ENCODE measurements at regions not wholly inside any gene's neighbourhood (a gene's known extent, or its start where the extent isn't known, plus 50 kb on each side); places are given as distances from the start of the nearest gene placed in this dataset.

DNA sequence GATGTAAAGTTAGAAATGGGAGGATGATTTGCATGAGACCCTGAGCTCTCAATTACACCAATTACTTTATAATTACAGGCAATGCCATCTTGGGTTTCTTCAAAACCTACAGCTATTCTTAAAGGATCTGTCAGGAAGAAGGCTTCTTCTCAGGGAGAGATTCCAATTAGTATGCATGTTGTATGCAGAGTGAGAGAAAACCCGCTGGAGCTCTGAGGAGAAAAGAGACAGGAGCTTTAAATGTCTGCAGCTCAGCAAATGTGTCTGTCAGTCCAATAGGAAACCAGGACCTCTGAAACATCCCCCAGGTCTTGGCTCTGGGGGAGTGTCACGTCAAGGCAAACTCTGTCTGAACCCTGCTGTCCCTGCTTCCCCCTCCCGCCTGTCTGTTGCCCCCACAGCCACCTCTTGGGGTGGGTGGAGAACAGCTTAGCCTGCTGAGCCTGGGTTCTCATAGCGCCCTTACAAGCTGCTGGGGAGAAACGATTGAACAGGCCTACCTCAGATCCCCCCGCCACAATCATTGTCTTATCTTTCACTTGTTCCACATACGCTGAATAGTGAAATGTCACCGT, 140.2 kb downstream of the SPATA19 start:
- H3K27ac ChIP-seq: no peak overlapping the region
- H3K4me3 ChIP-seq: no peak overlapping the region
- DNase-seq (ENCODE audit: low spot score): no peak
- TF ChIP-seq, protein P1, sequence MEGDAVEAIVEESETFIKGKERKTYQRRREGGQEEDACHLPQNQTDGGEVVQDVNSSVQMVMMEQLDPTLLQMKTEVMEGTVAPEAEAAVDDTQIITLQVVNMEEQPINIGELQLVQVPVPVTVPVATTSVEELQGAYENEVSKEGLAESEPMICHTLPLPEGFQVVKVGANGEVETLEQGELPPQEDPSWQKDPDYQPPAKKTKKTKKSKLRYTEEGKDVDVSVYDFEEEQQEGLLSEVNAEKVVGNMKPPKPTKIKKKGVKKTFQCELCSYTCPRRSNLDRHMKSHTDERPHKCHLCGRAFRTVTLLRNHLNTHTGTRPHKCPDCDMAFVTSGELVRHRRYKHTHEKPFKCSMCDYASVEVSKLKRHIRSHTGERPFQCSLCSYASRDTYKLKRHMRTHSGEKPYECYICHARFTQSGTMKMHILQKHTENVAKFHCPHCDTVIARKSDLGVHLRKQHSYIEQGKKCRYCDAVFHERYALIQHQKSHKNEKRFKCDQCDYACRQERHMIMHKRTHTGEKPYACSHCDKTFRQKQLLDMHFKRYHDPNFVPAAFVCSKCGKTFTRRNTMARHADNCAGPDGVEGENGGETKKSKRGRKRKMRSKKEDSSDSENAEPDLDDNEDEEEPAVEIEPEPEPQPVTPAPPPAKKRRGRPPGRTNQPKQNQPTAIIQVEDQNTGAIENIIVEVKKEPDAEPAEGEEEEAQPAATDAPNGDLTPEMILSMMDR (IDR thresholded peaks at IDR 0.05): no peak
- no peaks in the 10 kb centered on the region for H3K36me3 ChIP-seq
- no peaks in the 10 kb centered on the region for H3K9me3 ChIP-seq
- H3K4me1 ChIP-seq: no peaks in the 10 kb centered on the region
- no peaks in the 10 kb centered on the region for H3K27me3 ChIP-seq

DNA sequence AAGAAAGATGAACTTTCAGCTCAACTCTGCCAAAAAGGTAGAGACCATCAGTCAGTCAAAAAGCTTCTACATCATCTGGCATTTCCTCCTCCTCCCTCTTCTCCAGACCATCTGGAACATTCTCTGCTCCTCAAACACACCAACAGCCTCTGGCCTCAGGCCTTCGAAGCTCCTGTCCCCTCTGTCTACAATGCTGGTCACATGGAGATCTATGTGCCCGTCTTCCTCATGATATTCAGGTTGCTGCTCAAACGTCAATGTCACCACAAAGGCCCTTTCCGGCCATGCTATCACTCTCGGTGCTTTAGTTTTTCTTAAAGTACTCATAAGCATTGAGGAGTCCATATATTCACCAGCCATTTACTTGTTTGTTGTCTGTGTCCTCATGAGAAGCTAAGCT, 146.2 kb downstream of the SPATA19 start:
- Histone ChIP-seq H3K27ac (peak overlapping the region in 1 of 2 donors; percentile 83), H3K36me3 (no peaks in the 10 kb centered on the region), H3K9me3 (no peaks in the 10 kb centered on the region), H3K4me1 (no peaks in the 10 kb centered on the region), H3K27me3 (no peaks in the 10 kb centered on the region), H3K4me3 (no peak overlapping the region)
- DNase-seq (ENCODE audit: low spot score): no peak
- TF ChIP-seq, protein P1 (IDR thresholded peaks at IDR 0.05): no peak

DNA sequence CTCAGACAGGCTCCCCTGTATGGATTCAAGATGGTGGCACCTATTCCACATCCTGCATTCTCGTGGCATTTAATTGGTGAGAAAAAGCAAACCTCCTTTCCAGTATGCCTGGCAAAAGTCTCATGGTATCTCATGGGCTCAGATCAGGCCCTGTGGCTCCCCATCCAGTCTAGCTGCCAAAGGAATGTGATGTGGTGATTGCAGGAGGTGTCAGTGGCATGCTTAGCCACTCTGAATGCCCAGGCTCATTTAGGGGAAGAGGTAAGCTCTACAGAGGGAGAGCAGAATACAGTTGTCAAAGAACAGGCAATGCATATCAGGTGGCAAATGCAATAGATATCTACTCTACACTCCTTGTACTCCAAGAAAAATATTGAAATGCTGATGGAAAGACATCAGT, 146.7 kb downstream of the SPATA19 start:
- H3K36me3 ChIP-seq: no peaks in the 10 kb centered on the region
- H3K4me3 ChIP-seq: no peak overlapping the region
- peak overlapping the region in 1 of 2 donors; percentile 83 for H3K27ac ChIP-seq
- no peaks in the 10 kb centered on the region for H3K9me3 ChIP-seq
- no peaks in the 10 kb centered on the region for H3K4me1 ChIP-seq
- no peaks in the 10 kb centered on the region for H3K27me3 ChIP-seq
- DNase-seq (ENCODE audit: low spot score): no peak
- TF ChIP-seq, protein P1 (IDR thresholded peaks at IDR 0.05): no peak

DNA sequence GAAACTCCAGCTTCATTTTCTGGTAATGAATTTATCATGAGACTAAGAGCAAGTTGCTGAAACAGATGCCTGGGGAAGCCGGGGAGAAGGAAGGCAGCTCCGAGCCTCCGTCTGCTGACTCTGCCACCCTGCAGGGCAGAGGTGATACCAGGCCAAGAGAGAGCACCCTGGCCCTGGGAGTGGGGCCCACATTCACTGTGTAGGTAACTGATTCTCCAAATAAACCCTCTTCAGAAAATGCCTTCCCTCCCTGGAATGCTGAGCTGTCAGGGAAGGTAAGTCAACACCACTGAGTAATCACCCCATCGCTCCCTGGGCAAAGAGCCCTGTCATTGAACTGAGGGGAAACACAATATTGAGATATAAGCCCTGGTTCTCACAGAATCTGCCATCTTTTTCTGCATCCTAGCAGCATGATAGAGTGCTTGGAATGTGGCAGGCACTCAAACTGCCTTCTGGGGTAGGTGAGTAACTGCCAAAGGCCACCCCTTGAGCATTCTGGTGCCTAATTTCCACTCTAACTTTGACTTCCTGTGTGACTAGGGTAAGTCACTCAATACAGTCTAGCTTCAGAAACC, 147.6 kb downstream of the SPATA19 start:
- Histone ChIP-seq H3K36me3 (no peaks in the 10 kb centered on the region), H3K9me3 (no peaks in the 10 kb centered on the region), H3K27ac (peak overlapping the region; percentile 38 to 83), H3K4me3 (no peak overlapping the region), H3K4me1 (no peaks in the 10 kb centered on the region), H3K27me3 (no peaks in the 10 kb centered on the region)
- DNase-seq (ENCODE audit: low spot score): no peak
- TF ChIP-seq, protein P1 (IDR thresholded peaks at IDR 0.05): no peak

DNA sequence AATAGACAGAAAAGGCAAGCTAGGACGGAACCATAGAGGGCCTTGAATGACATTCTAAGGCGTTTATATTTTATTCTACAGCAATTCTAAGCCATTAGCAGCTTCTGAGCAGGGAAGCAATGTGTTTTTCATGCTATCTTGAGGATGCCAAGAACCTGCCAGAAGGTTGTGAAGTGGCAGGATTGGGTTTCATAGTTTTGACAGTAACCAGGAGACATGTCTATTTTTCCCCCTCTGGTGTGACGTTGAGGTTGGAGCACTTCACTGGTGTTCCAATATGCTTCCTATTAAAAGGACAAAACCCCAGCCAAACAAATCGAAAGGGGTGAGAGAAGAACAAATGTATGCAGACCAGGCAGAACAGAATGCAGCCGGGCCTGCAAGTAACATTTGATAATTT, 148.2 kb downstream of the SPATA19 start:
- no peaks in the 10 kb centered on the region for H3K4me1 ChIP-seq
- no peak overlapping the region for H3K4me3 ChIP-seq
- TF ChIP-seq, protein P1 (IDR thresholded peaks at IDR 0.05): no peak
- no peak for DNase-seq (ENCODE audit: low spot score)
- no peaks in the 10 kb centered on the region for H3K9me3 ChIP-seq
- no peaks in the 10 kb centered on the region for H3K27me3 ChIP-seq
- H3K36me3 ChIP-seq: no peaks in the 10 kb centered on the region
- peak overlapping the region; percentile 38 to 83 for H3K27ac ChIP-seq

DNA sequence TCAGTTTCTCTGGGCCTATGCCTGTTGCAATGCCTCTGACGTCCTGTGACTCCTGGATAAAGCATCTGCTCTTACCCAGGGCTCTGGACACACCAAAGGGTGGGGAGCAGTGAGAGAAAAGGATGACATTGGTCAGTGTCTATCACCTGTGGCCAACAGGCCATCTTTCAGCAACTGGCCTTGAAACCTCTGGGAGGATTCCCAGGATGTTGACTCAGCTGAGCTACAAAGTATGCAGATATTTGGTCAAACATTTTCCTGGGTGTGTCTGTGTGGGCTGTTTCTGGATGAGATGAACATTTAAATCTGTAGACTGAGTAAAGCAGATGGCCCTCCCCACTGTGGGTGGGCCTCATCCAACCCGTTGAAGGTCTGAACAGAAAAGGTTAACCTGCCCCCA, 149.9 kb downstream of the SPATA19 start:
- TF ChIP-seq, protein P1 (IDR thresholded peaks at IDR 0.05): no peak
- H3K27ac ChIP-seq: no peak overlapping the region
- H3K9me3 ChIP-seq: no peaks in the 10 kb centered on the region
- H3K4me3 ChIP-seq: no peak overlapping the region
- no peak for DNase-seq (ENCODE audit: low spot score)
- no peaks in the 10 kb centered on the region for H3K36me3 ChIP-seq
- H3K27me3 ChIP-seq: no peaks in the 10 kb centered on the region
- H3K4me1 ChIP-seq: no peaks in the 10 kb centered on the region

All from right atrium auricular region (tissue), 2 donors.